ENCODE measurements at regions not wholly inside any gene's neighbourhood (a gene's known extent, or its start where the extent isn't known, plus 50 kb on each side); places are given as distances from the start of the nearest gene placed in this dataset.

DNA sequence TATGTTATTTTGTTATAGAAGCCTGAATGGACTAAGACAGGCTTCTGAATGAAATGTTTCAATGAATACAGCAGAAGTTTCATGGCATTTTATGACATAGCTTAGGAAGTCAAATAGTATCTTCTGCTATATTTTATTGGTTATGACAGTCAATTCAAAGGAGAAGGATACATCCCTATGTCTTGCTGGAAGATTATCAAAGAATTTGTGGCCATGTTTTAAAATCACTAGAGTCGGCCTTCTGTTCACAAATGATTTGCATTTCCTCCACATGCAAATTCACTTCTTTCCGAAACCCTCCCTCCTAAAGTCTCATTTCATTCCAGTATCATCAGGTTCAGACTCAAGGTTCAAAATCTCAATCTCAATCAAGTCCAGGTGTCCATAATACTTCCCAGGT lies 679.2 kb upstream of the ADAMTS5 start:
- no peak for DNase-seq (ENCODE audit: low read depth, low spot score)
- no peak overlapping the region for H3K4me3 ChIP-seq (ENCODE audit: low read depth, low read length)
- POLR2A ChIA-PET, result no interaction called here
- TF ChIP-seq CTCF (IDR thresholded peaks at IDR 0.05; ENCODE audit: insufficient read depth, low read length, missing control alignments), result no peak
- CTCF ChIA-PET, result no interaction called here

DNA sequence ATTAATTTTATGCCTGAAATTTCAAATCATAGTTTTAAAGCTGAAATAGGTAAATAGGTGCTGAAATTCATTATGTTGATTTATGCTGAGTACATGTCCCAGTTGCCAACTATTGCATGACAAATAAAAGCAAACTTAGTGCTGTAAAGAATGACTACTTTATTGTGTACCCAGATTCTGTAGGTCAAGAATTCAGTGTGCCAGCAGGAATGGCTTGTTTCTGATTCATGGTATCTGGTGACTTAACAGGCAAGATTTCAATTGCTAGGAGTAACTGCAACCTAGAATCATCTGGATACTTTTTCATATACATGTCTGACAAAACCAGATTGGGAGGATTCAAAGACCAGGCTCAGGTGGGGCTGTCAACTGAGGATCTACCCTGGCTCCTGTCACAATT lies 678.4 kb upstream of the ADAMTS5 start:
- CTCF ChIA-PET, result no interaction called here
- DNase-seq (ENCODE audit: low read depth, low spot score), result no peak
- POLR2A ChIA-PET, result interaction anchor here (0.7 kb wide), 1 partner anchor 1090 kb away, joined by 3 read pairs; no protein-coding TSS in a partner anchor
- no peak for TF ChIP-seq CTCF (IDR thresholded peaks at IDR 0.05; ENCODE audit: insufficient read depth, low read length, missing control alignments)
- no peak overlapping the region for H3K4me3 ChIP-seq (ENCODE audit: low read depth, low read length)

DNA sequence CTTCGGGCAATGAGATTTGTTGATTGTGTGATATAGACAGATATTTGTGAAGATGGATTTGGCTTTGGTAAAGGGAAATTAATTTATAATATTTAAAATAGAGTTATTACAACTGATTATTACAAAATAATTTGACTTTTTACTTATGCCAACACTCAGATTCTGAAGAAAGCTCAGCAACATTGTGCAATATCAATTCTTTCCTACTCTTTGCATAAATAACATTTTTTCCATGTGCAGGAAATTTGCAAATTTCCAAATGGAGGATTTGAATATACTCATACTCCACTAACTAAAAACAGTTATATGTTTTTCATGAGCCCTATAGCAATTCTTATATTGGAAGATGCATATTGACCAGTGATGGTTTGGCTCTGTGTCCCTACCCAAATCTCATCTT lies 676.4 kb upstream of the ADAMTS5 start:
- ChIA-PET CTCF (no interaction called here), POLR2A (no interaction called here)
- H3K4me3 ChIP-seq (ENCODE audit: low read depth, low read length), result no peak overlapping the region
- TF ChIP-seq CTCF (IDR thresholded peaks at IDR 0.05; ENCODE audit: insufficient read depth, low read length, missing control alignments), result no peak
- DNase-seq (ENCODE audit: low read depth, low spot score), result no peak

DNA sequence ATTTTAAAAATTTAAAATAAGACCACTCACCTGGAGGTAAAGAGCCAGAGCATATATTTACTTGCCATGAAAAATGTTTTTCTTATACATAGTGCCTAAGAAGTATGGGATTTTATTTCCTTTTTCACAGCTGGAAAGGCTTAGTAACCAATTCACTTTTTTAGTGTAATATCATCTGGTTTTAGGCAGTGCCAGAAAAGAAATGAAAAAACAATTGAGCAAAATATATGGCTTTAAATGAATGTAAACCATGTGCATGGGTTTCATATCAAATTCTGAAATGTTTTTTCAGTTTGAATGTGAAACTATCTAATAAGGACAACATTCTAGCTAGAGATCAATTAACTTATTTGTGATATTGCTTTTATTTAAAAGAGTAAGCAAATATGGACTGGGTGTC lies 672.4 kb upstream of the ADAMTS5 start:
- no peak overlapping the region for H3K4me3 ChIP-seq (ENCODE audit: low read depth, low read length)
- POLR2A ChIA-PET, result no interaction called here
- CTCF ChIA-PET, result no interaction called here
- no peak for DNase-seq (ENCODE audit: low read depth, low spot score)
- no peak for TF ChIP-seq CTCF (IDR thresholded peaks at IDR 0.05; ENCODE audit: insufficient read depth, low read length, missing control alignments)

DNA sequence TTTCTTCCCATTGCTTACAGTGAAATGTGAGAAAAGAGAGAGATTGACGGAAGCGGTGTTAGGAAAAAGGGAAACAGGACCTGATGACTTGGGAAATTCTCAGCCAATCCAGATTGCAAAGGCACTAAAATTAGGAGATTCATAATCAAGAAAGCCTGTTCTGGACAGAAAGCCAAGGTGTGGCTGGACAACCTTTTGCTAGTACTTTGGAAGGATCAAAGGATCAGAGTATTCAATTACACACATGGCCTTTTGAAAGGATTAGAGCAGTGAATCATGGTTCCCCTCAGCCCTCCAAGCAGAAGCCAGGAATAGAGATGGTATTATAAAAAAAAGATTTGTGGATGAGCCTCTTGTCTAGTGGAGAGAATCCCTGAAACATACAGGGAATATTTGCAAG lies 669.8 kb upstream of the ADAMTS5 start:
- H3K4me3 ChIP-seq (ENCODE audit: low read depth, low read length), result no peak overlapping the region
- no peak for TF ChIP-seq CTCF (IDR thresholded peaks at IDR 0.05; ENCODE audit: insufficient read depth, low read length, missing control alignments)
- no peak for DNase-seq (ENCODE audit: low read depth, low spot score)
- ChIA-PET POLR2A (no interaction called here), CTCF (no interaction called here)

DNA sequence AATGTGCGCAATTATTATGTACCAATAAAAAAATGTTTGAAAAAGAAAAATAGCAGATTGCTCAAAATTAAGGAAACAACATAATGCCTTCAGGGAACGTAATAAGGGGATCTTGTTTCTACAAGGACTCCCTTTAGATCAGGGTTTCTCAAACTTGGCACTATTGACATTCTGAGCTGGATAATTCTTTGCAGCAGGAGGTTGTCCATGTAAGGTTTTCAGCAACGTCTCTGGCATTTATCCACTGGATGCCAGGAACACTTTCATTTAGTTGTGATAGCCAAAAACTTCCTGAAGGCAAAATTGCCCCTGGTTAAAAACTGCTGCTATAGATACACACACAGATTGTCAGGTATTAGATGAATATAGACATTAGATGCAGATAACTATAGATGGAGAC lies 666.7 kb upstream of the ADAMTS5 start:
- no peak for DNase-seq (ENCODE audit: low read depth, low spot score)
- TF ChIP-seq CTCF (IDR thresholded peaks at IDR 0.05; ENCODE audit: insufficient read depth, low read length, missing control alignments), result no peak
- POLR2A ChIA-PET, result no interaction called here
- CTCF ChIA-PET, result no interaction called here
- H3K4me3 ChIP-seq (ENCODE audit: low read depth, low read length), result no peak overlapping the region

Measured in AG04449 (cell line).